DMS 273 (cell line): ENCODE measurements at regions not wholly inside any gene's neighbourhood (a gene's known extent, or its start where the extent isn't known, plus 50 kb on each side); places are given as distances from the start of the nearest gene placed in this dataset.
"Not testable (repeated sequence)": the region's sequence is repeated elsewhere in the genome, so short reads cannot be mapped to it uniquely, and the experiment has no call there.

Experiments used
- DNase-seq: peaks from one replicate; lab custom pipeline; 2025; ENCODE audit not compliant: unreplicated experiment; lab: John Stamatoyannopoulos, UW

DNA sequence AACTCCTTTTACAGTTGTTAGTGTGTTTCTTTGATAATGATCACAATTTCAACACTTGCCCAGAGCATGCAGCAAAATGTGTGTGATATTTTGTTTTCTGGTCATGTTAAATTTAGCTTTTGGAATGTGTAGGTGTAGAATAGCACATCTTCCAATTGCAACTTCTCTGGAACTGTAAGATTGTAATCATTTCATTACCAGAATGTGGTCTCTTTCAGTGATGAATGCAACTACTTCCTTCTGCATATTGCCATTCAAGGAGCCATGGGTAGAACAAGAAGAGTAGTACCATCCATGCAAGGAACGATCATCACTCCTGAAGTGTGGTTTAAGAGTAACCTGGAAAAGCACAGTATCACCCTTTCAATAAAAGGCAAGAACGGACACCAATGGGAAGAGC is 548.8 kb upstream of the ZNF804A start:
- DNase-seq = no peak

DNA sequence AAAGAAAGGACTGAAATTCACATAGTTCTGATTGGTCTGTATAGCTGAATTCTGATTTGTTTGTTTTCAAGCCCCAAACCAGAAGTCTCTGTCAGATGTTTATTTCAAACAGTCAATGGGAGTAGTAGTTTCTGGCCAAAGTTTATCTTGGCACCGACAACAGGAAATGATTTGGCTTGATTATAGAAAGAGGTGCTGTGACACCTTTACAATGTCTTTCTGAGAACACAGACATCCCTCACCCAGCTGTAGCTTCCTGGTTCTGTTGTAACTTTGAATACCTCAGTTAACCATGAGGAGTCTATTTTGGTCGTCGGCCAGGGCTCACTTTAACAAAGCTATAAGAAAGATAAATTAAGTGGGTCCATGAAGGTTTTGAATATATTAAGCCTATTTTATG is 545.0 kb upstream of the ZNF804A start:
- DNase-seq = peak; percentile 4

DNA sequence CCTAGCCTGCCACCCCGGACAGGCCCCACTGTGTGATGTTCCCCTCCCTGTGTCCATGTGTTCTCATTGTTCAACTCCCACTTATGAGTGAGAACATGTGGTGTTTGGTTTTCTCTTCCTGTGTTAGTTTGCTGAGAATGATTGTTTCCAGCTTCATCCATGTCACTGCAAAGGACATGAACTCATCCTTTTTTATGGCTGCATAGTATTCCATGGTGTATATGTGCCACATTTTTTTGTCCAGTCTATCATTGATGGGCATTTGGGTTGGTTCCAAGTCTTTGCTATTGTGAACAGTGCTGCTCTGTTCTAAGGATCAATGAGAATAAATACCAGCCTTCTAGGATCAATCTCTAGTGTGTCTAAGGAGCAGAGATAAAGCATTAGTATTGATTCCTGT is 543.9 kb upstream of the ZNF804A start:
- DNase-seq = not testable (repeated sequence)

GRCh38 chr2:184057910-184058309 is 540.4 kb upstream of the ZNF804A start:
- DNase-seq = no peak

DNA sequence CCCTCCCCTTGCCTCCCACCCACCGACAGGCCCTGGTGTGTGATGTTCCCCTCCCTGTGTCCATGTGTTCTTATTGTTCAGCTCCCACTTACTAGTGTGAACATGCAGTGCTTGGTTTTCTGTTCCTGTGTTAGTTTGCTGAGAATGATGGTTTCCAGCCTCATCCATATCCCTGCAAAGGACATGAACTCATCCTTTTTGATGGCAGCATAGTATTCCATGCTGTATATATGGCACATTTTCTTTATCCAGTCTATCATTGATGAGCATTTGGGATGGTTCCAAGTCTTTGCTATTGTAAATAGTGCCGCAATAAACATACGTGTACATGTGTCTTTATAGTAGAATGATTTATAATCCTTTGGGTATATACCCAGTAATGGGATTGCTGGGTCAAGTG is 538.1 kb upstream of the ZNF804A start:
- DNase-seq = not testable (repeated sequence)

- DNase-seq = peak; percentile 1
Measured at GRCh38 chr2:184067502-184067901, 530.8 kb upstream of the ZNF804A start.

GRCh38 chr2:184072470-184072869 is 525.9 kb upstream of the ZNF804A start:
- DNase-seq = no peak

DNA sequence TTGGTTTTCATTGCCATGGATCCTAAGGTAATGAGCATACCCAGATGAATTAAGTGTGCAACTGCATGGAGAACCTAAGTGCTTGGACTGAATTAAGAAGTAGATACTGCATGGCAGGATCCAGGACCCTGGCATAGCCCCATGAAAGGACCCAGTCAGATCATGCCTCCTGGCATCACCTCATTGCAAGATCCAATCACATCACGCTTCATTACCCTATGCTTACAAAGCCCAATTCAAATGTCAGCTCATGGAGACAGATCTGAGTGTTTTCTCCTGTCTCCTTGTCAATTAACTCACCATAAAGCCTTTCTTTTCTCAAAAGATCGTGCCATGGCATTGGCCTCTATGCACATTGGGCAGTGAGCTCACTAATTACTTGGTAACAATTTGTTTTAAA is 519.8 kb upstream of the ZNF804A start:
- DNase-seq = peak; percentile 3

DNA sequence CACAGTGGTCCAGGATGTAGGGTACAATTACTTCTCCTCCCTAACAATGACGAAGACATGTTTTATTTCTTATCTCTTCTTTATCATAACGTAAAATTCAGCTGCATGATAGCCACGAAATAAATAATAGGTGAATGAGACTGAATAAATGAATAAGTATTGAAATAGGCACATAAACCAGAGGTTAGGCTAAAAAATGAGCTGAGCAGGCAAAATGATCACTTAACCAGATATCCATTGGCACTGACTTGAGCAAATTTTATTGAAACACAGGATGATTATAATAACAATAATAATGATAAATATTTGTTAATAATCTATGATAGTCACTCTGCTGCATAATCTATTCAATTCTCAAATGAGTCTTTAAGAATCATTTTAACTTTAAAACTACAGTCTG is 506.9 kb upstream of the ZNF804A start:
- no peak for DNase-seq

- no peak for DNase-seq
Measured at GRCh38 chr2:184113696-184114403, 484.5 kb upstream of the ZNF804A start.

DNA sequence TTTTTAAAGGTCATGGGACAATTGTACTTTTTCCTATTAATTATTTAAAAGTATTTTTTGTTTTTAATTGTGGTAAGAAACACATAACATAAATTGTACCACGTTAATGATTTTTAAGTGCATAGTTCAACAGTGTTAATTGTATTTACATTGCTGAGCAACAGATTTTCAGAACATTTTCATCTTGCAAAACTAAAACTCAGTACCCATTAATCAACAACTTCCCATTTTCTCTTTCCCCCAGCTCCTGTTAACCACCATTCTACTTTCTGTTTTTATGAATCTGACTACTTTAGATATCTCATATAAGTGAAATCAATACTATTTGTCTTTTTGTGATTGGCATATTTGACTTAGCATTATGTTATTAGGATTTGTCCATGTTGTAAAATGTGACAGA is 483.9 kb upstream of the ZNF804A start:
- DNase-seq = no peak

GRCh38 chr2:184119989-184120800 is 478.1 kb upstream of the ZNF804A start:
- DNase-seq = no peak

- no peak for DNase-seq
Measured at GRCh38 chr2:184125867-184126266, 472.5 kb upstream of the ZNF804A start.

DNA sequence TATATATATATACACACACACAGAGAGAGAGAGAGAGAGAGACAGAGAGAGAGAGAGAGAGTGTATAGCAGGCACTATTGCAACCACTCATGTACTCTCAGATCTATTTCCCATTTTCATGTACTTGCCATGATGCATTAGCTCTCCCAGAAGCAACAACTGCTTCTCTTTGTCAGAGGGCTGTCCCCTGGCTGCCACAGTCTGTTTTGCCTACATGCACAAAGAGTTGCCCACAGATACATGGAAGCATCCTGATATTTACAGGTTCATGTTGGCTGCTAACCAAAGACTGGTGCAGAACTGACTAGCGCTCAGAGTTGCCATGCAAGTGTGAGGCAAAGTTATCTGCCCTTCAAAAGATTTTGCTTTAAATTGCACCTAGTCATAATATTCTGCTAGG is 469.3 kb upstream of the ZNF804A start:
- no peak for DNase-seq

DNA sequence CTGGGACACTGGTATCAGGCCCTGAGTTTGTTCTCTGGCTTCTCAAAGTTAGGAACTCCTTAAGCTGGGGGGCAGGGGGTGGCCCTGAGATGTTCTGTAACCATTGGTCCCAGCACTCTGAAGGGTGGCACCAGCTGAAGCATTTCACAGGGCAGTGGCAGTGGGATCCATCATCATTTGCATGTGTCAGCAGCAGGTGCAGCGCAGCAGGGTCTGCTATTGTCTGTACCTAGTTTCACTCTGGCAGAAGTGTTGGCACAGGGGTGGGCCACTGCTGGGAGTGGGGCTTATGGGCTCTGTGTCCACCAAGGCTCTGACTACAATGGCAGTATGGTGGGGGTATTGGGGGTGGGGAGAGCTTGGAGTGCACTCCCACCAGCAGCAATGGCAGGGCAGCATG is 460.4 kb upstream of the ZNF804A start:
- no peak for DNase-seq

- DNase-seq = no peak
Measured at GRCh38 chr2:184141866-184142265, 456.5 kb upstream of the ZNF804A start.

- DNase-seq = no peak
Measured at GRCh38 chr2:184154438-184154837, 443.9 kb upstream of the ZNF804A start.

- DNase-seq = no peak
Measured at GRCh38 chr2:184155791-184156190, 442.5 kb upstream of the ZNF804A start.

DNA sequence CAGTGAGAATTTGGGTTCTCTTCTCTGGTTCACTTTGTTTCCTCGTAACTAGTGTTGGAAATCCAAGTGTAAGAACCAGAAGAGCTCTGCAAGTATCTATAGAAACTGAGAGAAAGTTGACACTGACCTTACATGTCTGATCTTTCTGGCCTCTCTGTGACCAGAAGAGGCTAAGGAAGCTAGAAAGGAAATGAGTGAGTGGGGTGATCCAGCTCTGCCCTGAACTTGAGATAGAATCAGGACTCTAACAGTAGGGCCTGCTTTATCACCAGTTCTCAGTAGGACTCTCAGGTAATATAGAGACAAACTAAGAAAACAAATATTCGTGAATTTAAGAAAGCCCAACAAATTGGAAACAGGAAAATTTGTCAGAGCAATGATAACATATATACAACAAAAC is 441.2 kb upstream of the ZNF804A start:
- no peak for DNase-seq

GRCh38 chr2:184162426-184162825 is 435.9 kb upstream of the ZNF804A start:
- no peak for DNase-seq

DNA sequence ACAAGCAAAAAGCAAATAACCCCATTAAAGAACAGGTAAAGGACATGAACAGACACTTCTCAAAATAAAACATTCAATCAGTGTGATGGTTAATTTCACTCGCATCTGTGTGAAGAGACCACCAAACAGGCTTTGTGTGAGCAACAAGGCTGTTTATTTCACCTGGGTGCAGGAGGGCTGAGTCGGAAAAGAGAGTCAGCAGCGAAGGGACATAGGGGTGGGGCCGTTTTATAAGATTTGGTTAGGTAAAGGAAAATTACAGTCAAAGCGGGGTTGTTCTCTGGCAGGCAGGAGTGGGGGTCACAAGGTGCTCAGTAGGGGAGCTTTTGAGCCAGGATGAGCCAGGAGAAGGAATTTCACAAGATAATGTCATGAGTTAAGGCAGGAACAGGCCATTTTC is 429.5 kb upstream of the ZNF804A start:
- not testable (repeated sequence) for DNase-seq

DNA sequence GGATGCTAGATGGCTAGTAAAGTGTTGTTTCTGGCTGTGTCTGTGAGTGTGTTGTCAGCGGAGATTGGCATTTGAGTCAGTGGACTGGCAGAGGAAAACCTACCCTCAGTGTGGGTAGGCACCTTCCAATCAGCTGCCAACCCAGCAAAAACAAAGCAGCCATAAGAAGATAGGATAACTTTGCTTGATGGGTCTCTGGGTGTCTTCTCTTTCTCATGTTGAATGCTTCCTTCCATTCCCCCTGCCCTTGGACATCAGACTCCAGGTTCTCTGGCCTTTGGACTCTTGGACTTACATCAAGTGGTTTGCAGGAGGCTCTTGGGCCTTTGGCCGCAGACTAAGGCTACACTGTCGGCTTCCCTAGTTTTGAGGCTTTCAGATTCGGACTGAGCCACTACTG is 429.0 kb upstream of the ZNF804A start:
- no peak for DNase-seq
